ENCODE measurements at regions not wholly inside any gene's neighbourhood (a gene's known extent, or its start where the extent isn't known, plus 50 kb on each side); places are given as distances from the start of the nearest gene placed in this dataset.

DNA sequence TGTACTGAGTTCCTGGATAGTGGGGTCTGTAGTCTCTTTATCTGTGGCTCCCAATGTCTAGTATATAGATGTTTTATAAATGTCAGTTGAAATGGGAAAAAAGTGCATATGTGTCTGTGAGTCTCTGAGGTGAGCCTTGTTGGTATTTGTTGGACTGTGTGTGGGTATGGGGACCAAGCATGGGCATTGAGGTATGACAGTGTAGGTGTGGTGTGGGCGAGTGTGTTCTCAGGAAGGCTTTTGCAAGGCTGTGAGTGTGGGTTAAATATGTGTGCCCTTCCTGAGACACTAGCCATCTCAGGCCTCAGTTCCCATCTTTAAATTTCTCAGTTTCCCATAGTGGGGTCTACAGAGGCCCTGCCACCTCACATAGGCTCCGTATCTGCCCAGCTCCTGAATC is 440.2 kb upstream of the CCL2 start (continued):
- TF ChIP-seq ETV6 (conservative IDR thresholded peaks at IDR 0.05 in 1 of 2, IDR thresholded peaks at IDR 0.05 in 1 of 2; ENCODE audit: borderline replicate concordance in 1 of 2, low read depth in 1 of 2): no peak

DNA sequence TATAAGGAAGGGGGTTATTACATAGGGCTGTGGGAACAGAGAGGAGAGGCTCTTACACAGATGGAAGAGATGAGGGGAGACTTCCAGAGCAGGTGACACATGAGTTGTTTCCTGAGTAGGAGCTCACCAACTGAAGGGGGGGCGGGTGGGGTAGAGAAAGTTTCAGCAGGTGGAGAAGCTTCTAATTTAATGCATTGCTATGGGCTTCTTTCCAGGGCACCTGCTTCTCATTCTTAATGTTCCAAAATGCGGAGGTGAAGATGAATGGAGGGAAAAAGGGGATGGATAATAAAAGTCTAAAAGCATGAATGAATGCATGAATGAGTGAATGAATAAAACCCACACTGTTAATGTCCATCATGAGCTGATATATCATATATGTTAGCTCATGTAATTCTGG is 439.0 kb upstream of the CCL2 start:
- DNase-seq (ENCODE audit: low read depth, low spot score) (no peak), FAIRE-seq (no peak), ATAC-seq (no peak)
- no peaks in the 10 kb centered on the region for H3K4me1 ChIP-seq (ENCODE audit: control insufficient read depth, insufficient read depth, low read length)
- POLR2A ChIA-PET: no interaction called here
- H3K4me2 ChIP-seq (ENCODE audit: control insufficient read depth, insufficient read depth): no peak overlapping the region
- WGBS (ENCODE audit: insufficient coverage, insufficient replicate concordance, low lambda C conversion rate, missing lambda C conversion rate): 0% methylated on average over 2 of the region's 2 CpGs
- no peaks in the 10 kb centered on the region for H3K36me3 ChIP-seq (ENCODE audit: control insufficient read depth in 2 of 2, insufficient read depth in 2 of 2, low read length in 1 of 2)
- H3K79me2 ChIP-seq (ENCODE audit: control insufficient read depth, insufficient read depth, low read length): no peaks in the 10 kb centered on the region
- in situ Hi-C loops (cut with MboI) (no loop called here), intact Hi-C loops (cut with micrococcal nuclease; ENCODE audit: unreplicated experiment) (no loop called here)
- no peak overlapping the region for H3K9ac ChIP-seq (ENCODE audit: control insufficient read depth, insufficient read depth, low read length)
- SMC1A ChIA-PET (ENCODE audit: uncharacterized antibody, unreplicated experiment): interaction anchor here (0.9 to 1.2 kb wide), 2 partner anchors 9 to 143 kb away, joined by 3 read pairs; no protein-coding TSS in a partner anchor
- no peak overlapping the region for H3K4me3 ChIP-seq
- no peaks in the 10 kb centered on the region for H3K9me3 ChIP-seq (replicated peaks; ENCODE audit: control insufficient read depth, insufficient read depth, low read length)
- no TSS peak for BruUV-seq (replicated peaks)
- CTCF ChIA-PET: no interaction called here
- RAD21 ChIA-PET (ENCODE audit: unreplicated experiment): interaction anchor here (0.6 kb wide), 1 partner anchor 1515 kb away, joined by 4 read pairs; no protein-coding TSS in a partner anchor
- H3K27ac ChIP-seq (ENCODE audit: control insufficient read depth, insufficient read depth): no peak overlapping the region
- no peaks in the 10 kb centered on the region for H4K20me1 ChIP-seq (ENCODE audit: control insufficient read depth, insufficient read depth)
- H3K27me3 ChIP-seq (replicated peaks in 1 of 2; ENCODE audit: control insufficient read depth in 2 of 2, insufficient read depth in 2 of 2, low read length in 1 of 2): no peaks in the 10 kb centered on the region
- H2AFZ ChIP-seq (ENCODE audit: control insufficient read depth, low read depth, low read length): no peak overlapping the region
- TF ChIP-seq GATAD2B (conservative IDR thresholded peaks at IDR 0.05; ENCODE audit: low read depth): no peak
- TF ChIP-seq, protein P1, sequence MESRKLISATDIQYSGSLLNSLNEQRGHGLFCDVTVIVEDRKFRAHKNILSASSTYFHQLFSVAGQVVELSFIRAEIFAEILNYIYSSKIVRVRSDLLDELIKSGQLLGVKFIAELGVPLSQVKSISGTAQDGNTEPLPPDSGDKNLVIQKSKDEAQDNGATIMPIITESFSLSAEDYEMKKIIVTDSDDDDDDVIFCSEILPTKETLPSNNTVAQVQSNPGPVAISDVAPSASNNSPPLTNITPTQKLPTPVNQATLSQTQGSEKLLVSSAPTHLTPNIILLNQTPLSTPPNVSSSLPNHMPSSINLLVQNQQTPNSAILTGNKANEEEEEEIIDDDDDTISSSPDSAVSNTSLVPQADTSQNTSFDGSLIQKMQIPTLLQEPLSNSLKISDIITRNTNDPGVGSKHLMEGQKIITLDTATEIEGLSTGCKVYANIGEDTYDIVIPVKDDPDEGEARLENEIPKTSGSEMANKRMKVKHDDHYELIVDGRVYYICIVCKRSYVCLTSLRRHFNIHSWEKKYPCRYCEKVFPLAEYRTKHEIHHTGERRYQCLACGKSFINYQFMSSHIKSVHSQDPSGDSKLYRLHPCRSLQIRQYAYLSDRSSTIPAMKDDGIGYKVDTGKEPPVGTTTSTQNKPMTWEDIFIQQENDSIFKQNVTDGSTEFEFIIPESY (IDR thresholded peaks at IDR 0.05): no peak
- no peak for TF ChIP-seq ZNF207 (IDR thresholded peaks at IDR 0.05; ENCODE audit: borderline replicate concordance)
- no peak for TF ChIP-seq SMC3 (IDR thresholded peaks at IDR 0.05; ENCODE audit: borderline replicate concordance, low read length)
- no peak for TF ChIP-seq MEF2B (IDR thresholded peaks at IDR 0.05; ENCODE audit: partially characterized antibody, poor library complexity, severe bottlenecking)
- no peak for TF ChIP-seq HDAC2 (IDR thresholded peaks at IDR 0.05)

All from GM12878 (cell line).